Activated T-helper 1 cell treated with anti-CD3 and anti-CD28 coated beads, Interleukin-2, amount 50 U/mL, for 16 hours (primary cell): ENCODE measurements at regions not wholly inside any gene's neighbourhood (a gene's known extent, or its start where the extent isn't known, plus 50 kb on each side); places are given as distances from the start of the nearest gene placed in this dataset.
"Not testable (repeated sequence)": the region's sequence is repeated elsewhere in the genome, so short reads cannot be mapped to it uniquely, and the experiment has no call there.

Source experiments
- DNase-seq, 2 donors: peaks; one replicate each; pipeline ENCODE4 v3.0.0-alpha.2; 2020; ENCODE audit warnings: low read depth in 1 of 2, low spot score in 1 of 2

DNA sequence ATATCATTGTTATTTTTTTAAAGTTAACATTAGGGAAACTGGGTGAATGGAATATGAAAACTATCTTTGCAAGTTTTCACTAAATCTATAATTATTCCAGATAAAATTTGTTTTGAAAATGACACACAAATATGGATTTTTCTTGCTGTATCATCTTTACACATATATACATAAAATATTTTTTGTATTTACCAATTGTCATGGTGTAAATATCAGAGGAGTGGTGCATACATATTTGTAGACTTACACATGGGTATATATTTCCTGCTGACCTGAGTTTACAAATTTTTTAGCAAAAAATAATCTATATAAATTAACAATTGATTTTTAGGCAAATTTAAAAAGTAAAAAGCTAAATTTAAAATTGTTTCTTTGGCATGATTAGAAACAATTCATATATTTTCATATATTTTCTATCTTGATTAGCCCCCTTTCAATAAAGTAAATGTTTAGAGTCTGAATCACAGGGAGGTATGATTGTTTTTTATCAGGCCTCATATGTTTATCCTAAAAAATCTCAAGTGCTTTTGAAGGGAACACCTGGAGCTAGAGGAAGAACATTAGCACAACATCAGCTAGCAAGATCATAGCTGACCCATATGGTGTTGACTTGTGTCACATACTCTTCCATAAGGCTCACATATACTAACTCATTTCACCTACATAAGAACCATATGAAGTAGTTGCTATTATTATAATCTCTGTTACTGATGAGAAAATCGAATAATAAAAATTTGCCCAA lies 671.8 kb upstream of the GJE1 start:
- no peak for DNase-seq

DNA sequence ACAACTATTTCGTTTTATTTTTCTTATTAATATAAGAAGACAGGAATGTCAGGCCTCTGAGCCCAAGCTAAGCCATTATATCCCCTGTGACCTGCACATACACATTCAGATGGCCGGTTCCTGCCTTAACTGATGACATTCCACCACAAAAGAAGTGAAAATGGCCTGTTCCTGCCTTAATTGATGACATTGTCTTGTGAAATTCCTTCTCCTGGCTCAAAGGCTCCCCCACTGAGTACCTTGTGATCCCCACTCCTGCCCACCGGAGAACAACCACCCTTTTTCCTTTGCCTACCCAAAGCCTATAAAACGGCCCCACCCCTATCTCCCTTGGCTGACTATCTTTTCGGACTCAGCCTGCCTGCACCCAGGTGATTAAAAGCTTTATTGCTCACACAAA lies 672.5 kb upstream of the GJE1 start:
- not testable (repeated sequence) for DNase-seq

DNA sequence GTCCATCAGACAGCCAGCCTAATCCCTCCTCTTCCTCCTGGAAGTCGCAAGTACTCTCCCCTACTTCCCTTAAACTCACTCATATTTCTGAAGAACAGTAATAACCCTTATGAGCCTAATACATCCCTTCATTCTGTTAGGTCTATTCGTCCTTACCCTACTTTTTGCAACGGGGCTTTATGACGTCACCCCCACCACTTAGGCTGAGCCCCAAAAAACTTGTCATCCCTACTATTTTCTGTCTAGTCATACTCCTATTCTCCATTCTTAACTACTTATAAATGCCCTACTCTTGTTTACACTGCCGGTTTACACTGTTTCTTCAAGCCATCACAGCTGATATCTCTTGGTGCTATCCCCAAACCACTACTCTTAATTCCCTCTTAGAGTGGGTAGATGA lies 674.7 kb upstream of the GJE1 start:
- DNase-seq: not testable (repeated sequence)

DNA sequence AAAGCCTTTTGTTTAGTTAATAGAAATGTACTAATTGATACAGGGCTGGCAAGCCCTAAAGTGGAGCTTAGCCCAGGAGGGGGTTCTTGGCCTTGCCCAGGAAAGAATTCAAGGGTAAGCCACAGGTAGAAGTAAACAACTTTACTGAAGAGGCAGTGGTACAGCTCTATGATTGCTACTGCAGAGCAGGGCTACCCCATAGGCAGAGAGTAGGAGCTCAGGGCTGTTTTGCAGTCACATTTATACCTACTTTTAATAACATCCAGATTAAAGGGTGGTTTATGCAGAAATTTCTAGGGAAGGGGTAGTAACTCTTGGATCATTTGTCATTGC lies 680.4 kb upstream of the GJE1 start:
- DNase-seq: no peak

DNA sequence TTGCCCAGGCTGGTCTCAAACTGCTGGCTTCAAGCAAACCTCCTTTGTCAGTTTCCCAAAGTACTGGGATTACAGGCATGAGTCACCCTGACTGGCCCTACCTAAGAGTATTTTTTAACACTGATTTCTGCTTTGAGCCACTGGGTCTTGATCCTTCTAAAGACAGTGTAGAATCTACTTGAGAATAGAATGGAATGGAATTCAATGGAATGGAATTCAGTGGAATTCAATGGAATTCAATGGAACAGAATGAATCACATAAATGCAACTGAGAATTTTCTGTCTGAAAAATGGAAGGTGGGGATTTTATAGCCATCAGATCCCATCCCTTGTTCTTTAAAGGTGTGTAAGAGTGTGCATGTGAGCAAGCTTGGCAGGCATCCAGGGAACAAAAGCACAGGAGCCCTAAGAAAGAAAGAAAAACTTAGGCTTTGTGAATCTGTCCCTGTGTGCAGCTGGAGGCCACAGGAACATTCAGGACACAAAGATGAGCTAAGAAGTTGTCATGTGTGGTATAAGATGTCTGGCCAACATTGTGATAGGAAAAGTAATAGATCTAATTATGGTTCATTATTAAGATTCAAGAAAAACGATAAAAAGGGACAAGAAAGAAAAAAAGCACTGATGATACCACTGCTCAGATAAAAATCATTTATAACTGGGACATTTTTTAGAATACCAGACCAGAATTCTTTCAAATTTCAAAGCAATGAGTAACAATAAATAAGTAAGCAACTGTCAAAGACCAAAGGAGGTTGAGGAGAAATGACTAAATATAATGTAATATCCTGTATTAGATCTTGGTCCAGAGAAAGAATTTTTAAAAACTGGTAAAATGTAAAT lies 681.0 kb upstream of the GJE1 start:
- DNase-seq: no peak

DNA sequence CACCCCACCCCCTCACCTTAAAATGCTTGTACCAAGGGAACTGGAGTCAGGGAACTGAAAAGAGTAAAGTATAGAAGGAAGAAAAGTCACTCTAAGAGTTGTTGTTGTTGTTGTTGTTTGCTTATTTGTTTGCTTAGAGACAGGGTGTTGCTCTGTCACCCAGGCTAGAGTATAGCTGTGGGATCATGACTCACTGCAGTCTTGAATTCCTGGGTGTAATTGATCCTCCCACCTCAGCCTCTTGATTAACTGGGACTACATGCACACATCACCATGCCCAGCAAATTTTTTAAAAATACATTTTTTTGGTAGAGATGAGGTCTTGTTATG lies 681.6 kb upstream of the GJE1 start:
- DNase-seq: no peak

DNA sequence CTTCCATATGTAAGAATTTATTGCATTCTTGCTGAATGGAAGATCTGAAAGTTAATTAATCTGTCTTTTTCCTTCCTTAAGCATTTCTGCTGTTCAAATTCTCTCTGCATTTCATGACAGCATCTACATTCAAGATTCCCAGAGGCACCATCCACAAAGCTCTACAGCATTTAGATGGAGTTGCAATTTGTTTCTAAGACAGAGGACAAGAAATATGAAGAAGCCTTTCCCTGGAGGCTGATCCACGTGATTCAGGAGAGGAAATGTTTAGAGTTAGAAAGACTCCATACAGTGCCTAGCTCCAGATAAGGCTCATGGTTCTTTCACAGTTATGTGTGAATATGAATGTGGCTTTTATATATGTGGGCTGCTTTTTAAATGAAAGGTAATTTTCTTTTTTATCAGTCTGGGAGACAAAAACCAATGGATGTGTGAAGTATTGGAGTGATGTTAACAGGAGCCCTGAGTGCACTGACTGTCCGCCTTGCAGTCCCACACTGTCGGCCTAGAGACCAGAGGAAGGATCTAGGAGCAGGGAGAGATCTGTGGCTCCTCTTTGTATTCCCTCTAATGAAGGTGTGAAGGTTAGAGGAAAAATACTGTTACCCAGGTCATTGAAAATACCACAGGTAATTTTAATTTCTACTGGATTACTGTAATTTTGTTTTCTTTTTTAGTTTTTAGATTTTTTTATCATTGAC lies 686.6 kb upstream of the GJE1 start:
- no peak for DNase-seq

DNA sequence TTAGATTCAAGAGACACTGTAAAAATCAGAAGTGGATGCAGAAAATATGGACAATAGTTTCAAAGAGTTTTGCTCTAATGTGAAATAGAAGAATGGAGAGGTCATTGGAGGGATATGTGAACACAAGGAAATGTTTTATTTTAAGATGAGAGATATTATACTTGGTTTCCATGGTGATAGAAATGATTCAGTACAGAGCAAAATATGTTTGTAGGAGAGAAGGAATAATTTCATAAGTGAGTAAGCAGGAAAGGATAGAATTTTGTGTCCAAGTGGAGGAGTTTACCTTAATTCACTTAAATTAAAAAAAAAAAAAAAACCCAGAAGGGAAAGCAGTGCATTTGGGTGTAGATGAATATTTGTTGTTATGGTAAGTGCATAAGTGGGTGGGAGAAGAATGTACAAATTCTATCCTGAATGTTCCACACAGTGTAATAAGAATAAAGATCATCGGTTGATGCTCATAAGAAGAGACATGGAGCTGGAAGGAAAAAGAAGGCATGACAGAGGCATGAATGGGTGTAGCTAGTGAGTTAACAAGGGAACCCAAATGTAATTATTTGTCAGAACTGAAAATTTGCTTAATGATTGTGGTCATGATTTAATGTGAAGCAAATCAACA lies 688.9 kb upstream of the GJE1 start:
- no peak for DNase-seq

DNA sequence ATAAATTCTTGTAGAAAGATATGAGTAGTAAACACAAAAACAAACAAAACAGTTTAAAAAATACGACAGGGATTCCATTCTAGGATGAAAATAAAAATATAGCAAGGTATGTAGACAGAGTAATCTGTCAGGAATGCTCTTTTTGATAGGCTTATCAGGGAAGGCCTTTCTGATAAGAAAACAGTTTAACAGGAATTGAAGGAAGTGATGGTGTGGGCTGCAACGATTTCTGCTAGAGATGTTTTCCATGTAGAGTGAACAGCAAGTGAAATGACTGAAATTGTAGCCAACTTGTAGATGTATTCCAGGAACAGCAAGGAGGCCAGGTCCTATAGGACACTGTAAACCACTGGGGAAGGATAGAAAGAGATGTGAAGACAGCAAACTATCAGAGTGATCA lies 689.7 kb upstream of the GJE1 start:
- DNase-seq: no peak

DNA sequence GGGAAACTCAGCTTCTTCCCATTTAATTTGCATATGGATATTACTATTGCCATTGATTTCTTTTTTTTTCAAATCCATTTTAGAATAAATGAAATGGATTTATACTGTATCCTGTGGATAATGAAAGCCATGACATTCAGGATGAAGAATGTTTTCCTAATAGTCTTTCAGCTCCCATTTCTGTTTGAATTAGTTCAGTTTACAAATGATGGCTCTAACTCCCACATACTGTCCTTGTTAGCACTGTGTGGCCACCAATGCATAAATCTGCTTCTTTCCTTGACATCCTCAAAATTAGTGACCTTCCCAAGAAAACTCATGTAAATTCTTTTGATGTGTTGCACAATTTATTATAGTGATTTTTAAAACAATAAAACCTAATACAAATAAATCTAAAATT lies 693.2 kb upstream of the GJE1 start:
- DNase-seq: no peak

DNA sequence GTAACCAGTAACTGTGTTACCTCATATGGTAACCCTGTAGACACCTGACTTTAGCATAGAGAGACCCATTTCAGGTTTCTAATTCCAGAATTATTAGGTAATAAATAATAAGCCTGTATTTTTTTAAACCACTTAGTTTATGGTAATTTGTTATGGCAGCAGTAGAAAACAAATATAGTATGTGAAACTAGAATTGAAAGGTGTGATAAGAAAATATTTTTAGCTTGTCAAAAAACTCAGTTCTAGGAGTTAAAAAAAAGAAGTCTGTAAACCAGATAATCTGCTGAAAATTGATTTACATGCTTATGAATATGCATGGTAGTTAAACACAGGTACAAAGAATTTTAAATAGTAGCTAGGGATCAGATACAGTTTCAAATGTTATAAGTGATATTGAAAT lies 695.0 kb upstream of the GJE1 start:
- DNase-seq: no peak

DNA sequence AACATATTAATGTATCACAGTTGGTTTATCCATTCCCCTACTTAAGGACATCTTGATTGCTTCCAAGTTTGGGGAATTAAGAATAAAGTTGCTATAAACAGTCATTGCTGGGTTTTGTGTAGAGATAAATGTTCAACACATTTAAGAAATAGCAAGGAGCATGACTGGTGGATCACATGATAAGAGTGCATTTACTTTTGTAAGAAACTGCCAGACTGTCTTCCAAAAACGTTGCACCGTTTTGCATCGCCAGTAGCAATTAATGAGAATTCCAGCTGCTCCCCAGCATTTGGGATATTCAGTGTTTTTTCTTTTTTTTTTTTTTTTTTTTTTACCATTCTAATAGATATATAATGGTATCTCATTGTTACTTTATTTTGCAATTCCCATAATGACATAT lies 695.7 kb upstream of the GJE1 start:
- no peak for DNase-seq

DNA sequence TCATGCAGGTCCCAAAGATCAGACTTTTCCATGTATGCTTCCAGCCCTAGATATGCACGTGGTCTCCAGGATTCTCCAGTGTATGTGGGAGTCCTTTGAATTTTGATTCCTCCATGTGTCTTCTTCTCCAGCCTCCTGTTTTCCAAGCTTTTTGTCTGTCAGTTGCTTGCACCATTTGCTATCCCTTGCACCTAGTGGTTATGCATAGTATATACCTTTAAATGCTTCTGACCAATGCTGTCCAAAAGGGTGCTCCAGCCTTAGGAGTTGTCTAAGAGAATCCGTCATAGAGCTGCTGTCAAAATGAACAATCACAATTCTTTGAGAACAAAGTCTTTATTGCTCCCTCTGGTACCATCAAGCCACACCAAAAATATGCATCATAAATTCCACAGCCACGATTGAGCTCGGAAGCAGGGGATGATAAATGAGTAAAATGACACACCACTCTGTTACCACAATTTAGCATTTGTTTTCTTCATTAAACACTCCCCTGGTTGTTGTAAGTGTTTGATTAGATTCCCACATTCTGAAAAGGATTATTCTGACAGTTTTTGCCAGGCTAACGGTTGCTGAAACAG lies 706.2 kb upstream of the GJE1 start:
- no peak for DNase-seq

DNA sequence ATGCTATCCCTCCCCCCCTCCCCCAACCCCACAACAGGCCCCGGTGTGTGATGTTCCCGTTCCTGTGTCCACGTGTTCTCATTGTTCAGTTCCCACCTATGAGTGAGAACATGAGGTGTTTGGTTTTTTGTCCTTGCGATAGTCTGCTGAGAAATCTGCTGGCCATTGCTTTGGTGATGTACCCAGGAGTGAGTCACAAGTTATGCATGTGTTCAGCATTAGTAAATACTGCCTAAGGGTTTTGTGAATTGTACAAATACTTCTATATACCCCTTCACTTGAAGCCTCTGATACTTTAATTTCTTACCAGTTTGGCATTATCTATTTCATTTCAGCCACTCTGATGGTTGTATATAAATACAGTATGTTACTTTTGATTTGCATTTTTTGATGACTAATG lies 711.3 kb upstream of the GJE1 start:
- no peak for DNase-seq

DNA sequence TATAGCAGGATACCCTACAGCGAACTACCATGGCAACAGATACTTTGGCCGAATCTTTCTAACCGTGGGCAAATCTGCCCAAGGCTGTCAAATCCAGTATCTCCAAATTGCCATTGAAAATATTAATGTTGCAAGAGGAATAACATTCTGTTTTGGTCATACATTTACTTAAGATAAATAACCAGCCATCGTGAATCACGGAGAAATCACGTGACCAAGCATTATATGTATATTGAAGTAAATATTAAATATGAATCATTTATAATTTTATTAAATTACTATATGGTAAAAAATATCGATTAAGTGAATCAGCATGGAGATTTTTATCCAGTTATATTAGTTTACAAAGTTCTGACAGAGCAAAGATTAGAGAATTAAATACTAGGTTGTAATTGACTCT lies 714.6 kb upstream of the GJE1 start:
- no peak for DNase-seq

DNA sequence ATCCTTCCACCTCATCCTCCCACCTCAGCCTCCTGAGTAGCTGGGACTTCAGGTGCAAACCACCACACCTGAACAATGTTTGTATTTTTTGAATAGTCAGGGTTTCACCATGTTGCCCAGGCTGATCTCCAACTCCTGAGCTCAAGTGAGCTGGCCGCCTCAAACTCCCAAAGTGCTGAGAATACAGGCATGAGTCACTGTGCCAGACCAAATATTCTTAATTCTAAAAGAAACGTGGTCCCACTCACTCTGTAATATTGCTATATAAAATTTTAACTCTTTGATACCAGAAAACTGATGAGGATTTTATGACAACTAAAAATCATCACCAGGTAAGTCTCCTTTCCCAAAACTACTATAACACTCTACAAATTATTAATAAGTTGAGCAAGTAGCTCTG lies 716.8 kb upstream of the GJE1 start:
- DNase-seq: no peak

DNA sequence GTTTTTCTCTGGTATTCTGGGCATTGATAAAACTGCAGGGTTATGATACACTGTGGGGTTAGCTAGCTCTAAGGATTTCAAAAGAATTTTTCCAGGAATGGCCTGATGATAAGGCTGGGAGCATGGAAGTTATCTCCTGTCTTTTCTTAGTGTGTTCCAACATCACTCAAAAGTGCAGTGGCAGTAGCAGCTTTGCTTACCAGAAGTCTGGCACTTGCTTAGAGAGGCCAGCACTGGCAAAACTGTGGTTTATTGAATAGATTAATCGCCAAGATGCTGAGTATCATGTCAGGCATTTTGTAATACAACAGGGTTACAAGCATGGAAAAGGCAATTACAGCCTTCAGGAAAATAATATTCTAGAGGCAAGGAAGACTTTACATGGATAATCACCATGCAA lies 719.5 kb upstream of the GJE1 start:
- no peak for DNase-seq

DNA sequence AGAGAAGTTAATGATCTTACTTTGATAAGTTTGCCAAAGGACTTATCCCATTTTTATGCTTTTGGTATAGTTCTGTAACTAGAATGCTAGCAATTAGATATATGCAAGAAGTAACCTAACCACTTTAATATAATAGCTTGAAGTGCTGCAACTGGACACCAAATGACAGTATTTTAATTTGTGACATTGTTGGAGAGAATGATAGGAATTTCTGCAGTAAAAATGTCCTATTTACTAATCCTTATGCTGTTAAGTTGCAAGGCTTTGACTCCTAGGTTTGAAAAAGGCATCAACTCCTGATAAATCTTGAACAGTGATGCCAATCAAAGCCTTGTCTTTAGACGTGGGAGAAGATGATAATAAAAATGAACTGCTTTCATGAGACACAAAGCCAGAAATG lies 726.0 kb upstream of the GJE1 start:
- no peak for DNase-seq

DNA sequence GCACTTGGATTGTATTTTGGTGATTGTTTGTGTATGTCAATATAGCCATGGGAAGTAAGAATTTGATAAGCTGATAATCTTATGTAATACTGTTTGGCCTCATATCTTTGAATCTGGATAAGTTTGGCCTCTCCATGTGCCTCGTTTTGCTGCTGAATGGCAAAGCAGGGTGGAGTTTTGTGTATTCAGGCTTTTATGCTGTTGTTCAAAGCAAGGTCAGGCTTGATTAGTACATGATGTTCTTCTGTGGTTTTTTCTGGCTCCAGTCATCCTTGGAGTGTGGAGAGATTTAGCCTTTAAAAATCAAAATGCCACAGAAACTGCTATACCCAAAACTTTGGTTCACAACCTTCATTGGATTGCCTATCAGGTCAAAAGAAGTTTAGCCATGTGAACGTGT lies 728.9 kb upstream of the GJE1 start:
- no peak for DNase-seq

DNA sequence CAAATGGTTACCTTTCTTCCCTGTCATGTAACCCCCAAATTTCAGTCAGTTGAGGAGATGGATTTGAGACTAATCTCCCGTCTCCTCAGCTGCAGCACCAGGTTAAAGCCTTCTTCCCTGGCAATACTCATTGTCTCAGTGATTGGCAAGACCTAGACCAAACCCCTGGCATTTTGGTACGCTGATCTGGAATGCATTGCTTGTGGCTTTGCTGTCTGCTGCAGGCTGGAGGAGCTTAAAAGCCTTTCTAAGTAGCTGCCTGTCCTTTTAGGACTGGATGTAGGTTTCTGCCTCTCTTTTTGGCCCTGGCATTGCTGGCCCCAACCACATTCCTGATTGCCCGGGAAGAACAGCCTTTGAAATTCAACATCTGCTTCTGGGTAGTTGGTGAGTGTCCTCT lies 729.6 kb upstream of the GJE1 start:
- no peak for DNase-seq

DNA sequence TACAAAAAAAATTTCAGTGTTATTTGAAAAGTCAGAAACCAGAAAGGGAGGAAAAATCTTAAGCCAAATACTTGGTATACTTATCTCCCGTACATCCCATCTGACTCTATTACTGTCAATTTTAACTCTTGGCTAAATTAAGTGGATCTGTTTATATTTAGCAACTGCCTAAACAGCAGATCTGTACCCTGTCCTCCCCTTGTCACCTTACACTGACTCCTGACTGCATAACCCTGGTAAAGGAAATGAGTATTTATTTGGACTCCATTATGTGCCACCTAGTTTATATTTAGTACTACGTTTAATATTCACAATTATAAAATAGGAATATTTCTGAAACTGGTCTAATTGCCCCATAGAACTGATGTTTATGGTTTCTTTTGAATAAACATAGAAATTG lies 730.2 kb upstream of the GJE1 start:
- no peak for DNase-seq

DNA sequence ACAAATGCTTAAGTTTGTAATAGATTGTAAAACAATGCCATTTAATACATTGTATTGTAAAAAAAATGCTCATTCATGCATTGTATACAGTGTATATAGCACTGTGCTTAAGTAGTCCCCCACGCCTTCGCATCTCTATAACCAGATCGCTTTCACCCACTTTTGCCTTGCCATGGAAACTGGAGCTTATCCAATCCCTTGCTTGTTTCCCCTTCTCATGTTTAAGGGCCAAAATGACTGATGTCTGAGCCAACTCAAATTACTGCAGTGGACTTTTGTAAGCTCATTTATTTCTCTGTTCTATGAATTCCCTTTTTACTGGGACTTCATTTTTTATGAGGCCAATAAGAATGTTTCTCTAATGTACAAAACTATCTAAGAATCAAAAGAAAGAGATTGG lies 730.9 kb upstream of the GJE1 start:
- DNase-seq: no peak
